ENCODE measurements at regions not wholly inside any gene's neighbourhood (a gene's known extent, or its start where the extent isn't known, plus 50 kb on each side); places are given as distances from the start of the nearest gene placed in this dataset.

GRCh38 chr14:88993946-88994345 is 169.5 kb downstream of the TTC8 start:
- no peaks in the 10 kb centered on the region for H3K4me1 ChIP-seq (ENCODE audit: insufficient read depth, low read length)
- no peak overlapping the region for H3K9ac ChIP-seq (ENCODE audit: low read depth, low read length)
- no peaks in the 10 kb centered on the region for H4K20me1 ChIP-seq (ENCODE audit: insufficient read depth, low read length)
- H3K27ac ChIP-seq (ENCODE audit: low read length), result no peak overlapping the region
- H3K4me3 ChIP-seq (ENCODE audit: low read depth in 1 of 2, low read length in 2 of 2), result no peak overlapping the region
- no peaks in the 10 kb centered on the region for H3K36me3 ChIP-seq (ENCODE audit: insufficient read depth, low read length)
- no peak for TF ChIP-seq EZH2 (IDR thresholded peaks at IDR 0.05; ENCODE audit: borderline replicate concordance, low read depth, low read length, severe bottlenecking)
- no peak for TF ChIP-seq CTCF (IDR thresholded peaks at IDR 0.05; ENCODE audit: borderline replicate concordance, extremely low read depth, low read length, poor library complexity, severe bottlenecking)
- H3K79me2 ChIP-seq (ENCODE audit: insufficient read depth, low read length), result no peaks in the 10 kb centered on the region
- no peak overlapping the region for H2AFZ ChIP-seq (ENCODE audit: low read depth, low read length)
- DNase-seq, result no peak
- no peaks in the 10 kb centered on the region for H3K9me3 ChIP-seq (ENCODE audit: insufficient read depth, low read length, severe bottlenecking)
- no peaks in the 10 kb centered on the region for H3K27me3 ChIP-seq (ENCODE audit: insufficient read depth, low read length, poor library complexity)
- ATAC-seq (ENCODE audit: insufficient read depth, low read depth), result no peak
- no peak overlapping the region for H3K4me2 ChIP-seq (ENCODE audit: insufficient read depth, low read length)

- no peaks in the 10 kb centered on the region for H3K27me3 ChIP-seq (ENCODE audit: insufficient read depth, low read length, poor library complexity)
- H3K36me3 ChIP-seq (ENCODE audit: insufficient read depth, low read length), result no peaks in the 10 kb centered on the region
- peaks cover 3% of the 10 kb centered on the region; the same call in 1 of the 2 replicates for H3K4me1 ChIP-seq (ENCODE audit: insufficient read depth, low read length)
- H3K27ac ChIP-seq (ENCODE audit: low read length), result no peak overlapping the region
- H3K9ac ChIP-seq (ENCODE audit: low read depth, low read length), result no peak overlapping the region
- TF ChIP-seq CTCF (IDR thresholded peaks at IDR 0.05; ENCODE audit: borderline replicate concordance, extremely low read depth, low read length, poor library complexity, severe bottlenecking) (no peak), EZH2 (IDR thresholded peaks at IDR 0.05; ENCODE audit: borderline replicate concordance, low read depth, low read length, severe bottlenecking) (no peak)
- H4K20me1 ChIP-seq (ENCODE audit: insufficient read depth, low read length), result no peaks in the 10 kb centered on the region
- ATAC-seq (ENCODE audit: insufficient read depth, low read depth) (no peak), DNase-seq (no peak)
- H2AFZ ChIP-seq (ENCODE audit: low read depth, low read length), result no peak overlapping the region
- H3K4me2 ChIP-seq (ENCODE audit: insufficient read depth, low read length), result no peak overlapping the region
- no peaks in the 10 kb centered on the region for H3K79me2 ChIP-seq (ENCODE audit: insufficient read depth, low read length)
- no peak overlapping the region for H3K4me3 ChIP-seq (ENCODE audit: low read depth in 1 of 2, low read length in 2 of 2)
- no peaks in the 10 kb centered on the region for H3K9me3 ChIP-seq (ENCODE audit: insufficient read depth, low read length, severe bottlenecking)
These were observed 171.2 kb downstream of the TTC8 start for GRCh38 chr14:88995437-88996198.

- Histone ChIP-seq H3K79me2 (ENCODE audit: insufficient read depth, low read length) (no peaks in the 10 kb centered on the region), H3K27ac (ENCODE audit: low read length) (no peak overlapping the region), H2AFZ (ENCODE audit: low read depth, low read length) (no peak overlapping the region), H4K20me1 (ENCODE audit: insufficient read depth, low read length) (no peaks in the 10 kb centered on the region), H3K27me3 (ENCODE audit: insufficient read depth, low read length, poor library complexity) (no peaks in the 10 kb centered on the region), H3K9me3 (ENCODE audit: insufficient read depth, low read length, severe bottlenecking) (no peaks in the 10 kb centered on the region), H3K4me1 (ENCODE audit: insufficient read depth, low read length) (peaks cover 7% of the 10 kb centered on the region; the same call in 1 of the 2 replicates), H3K9ac (ENCODE audit: low read depth, low read length) (no peak overlapping the region), H3K4me3 (ENCODE audit: low read depth in 1 of 2, low read length in 2 of 2) (no peak overlapping the region), H3K36me3 (ENCODE audit: insufficient read depth, low read length) (no peaks in the 10 kb centered on the region), H3K4me2 (ENCODE audit: insufficient read depth, low read length) (no peak overlapping the region)
- DNase-seq, result no peak
- ATAC-seq (ENCODE audit: insufficient read depth, low read depth), result no peak
- no peak for TF ChIP-seq EZH2 (IDR thresholded peaks at IDR 0.05; ENCODE audit: borderline replicate concordance, low read depth, low read length, severe bottlenecking)
- TF ChIP-seq CTCF (IDR thresholded peaks at IDR 0.05; ENCODE audit: borderline replicate concordance, extremely low read depth, low read length, poor library complexity, severe bottlenecking), result no peak
These were observed 173.6 kb downstream of the TTC8 start for GRCh38 chr14:88998027-88998426.

Measured in DND-41 (cell line).